HG03378 (cell line): ENCODE measurements at regions not wholly inside any gene's neighbourhood (a gene's known extent, or its start where the extent isn't known, plus 50 kb on each side); places are given as distances from the start of the nearest gene placed in this dataset.
"Not testable (repeated sequence)": the region's sequence is repeated elsewhere in the genome, so short reads cannot be mapped to it uniquely, and the experiment has no call there.

Source experiments
- ATAC-seq: cut with Tn5 transposase; IDR thresholded peaks from one replicate; pipeline ENCODE4 v1.9.1; 2021; ENCODE audit warnings: mild to moderate bottlenecking, moderate library complexity; ENCODE audit not compliant: unreplicated experiment

DNA sequence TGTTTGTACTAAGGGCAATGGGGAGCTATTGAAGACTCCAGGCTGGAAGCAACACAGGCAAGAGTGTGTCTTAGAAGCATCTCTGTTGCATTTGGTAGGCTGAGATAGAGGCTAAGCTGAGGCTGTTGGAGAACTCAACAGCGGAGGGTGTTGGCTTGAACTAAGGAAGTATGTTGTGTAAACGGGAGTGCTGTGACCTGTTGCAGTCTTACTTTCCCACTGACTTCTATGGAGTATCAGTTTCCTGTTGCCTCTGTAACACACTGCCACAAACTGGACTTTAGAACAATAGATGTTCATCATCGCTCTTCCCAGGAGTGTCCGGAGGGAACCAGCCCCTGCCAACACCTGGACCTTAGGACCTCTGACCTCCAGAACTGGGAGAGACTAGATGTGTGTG lies 181.8 kb downstream of the NPIPB11 start:
- ATAC-seq, result not testable (repeated sequence)

DNA sequence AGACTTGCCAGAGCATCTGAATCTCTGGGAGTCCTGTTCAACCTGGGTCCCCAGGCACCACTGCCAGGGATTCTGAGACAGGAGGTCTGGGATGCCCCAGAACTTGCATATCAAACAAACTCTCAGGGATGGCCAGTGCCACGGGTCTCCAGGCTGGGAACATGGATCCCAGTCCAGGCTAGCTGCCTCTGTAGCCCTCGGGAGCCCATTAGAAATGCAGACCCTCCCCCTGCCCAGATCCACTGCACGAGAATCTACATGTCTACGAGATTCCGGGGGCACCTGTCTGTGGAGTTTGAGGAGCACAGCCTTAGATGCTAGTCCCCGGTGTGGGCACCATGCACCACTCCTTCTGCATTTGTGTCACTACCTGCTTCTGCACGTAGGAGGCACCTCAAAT lies 183.9 kb downstream of the NPIPB11 start:
- not testable (repeated sequence) for ATAC-seq

GRCh38 chr16:29222008-29222407 lies 184.5 kb downstream of the NPIPB11 start:
- not testable (repeated sequence) for ATAC-seq

DNA sequence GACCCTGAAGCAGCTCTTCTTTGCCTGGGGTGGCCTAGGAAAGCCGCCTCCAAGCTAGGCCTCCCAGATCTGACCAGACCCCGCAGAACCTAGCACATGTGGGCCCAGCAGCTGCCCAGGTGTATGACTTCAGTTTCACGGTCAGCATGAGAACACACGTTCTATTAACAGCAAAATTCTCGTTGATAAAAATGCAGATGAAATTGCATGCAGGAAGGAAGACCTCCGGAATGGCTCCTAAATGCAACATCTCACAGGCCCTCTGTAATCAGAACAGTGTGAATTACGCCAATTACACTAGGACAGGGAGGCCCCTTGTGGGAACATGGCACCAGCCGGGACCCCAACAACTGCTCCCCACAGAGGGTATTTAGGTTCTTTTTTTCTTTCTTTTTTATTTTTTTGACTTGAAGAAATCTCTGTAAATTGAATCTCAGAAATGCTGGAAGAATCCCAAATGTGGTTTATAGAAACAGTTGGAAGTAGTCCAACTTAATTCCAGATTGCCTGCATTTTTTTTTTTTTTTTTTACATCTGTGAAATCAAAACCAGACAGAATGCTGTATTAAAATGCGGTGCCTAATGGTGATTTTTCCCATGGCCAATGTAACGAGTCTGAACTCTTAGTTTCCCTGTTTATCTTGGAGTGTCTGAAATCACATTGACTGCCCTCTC lies 185.1 kb downstream of the NPIPB11 start:
- ATAC-seq, result not testable (repeated sequence)

GRCh38 chr16:29220647-29221191 lies 185.8 kb downstream of the NPIPB11 start:
- ATAC-seq, result not testable (repeated sequence)

DNA sequence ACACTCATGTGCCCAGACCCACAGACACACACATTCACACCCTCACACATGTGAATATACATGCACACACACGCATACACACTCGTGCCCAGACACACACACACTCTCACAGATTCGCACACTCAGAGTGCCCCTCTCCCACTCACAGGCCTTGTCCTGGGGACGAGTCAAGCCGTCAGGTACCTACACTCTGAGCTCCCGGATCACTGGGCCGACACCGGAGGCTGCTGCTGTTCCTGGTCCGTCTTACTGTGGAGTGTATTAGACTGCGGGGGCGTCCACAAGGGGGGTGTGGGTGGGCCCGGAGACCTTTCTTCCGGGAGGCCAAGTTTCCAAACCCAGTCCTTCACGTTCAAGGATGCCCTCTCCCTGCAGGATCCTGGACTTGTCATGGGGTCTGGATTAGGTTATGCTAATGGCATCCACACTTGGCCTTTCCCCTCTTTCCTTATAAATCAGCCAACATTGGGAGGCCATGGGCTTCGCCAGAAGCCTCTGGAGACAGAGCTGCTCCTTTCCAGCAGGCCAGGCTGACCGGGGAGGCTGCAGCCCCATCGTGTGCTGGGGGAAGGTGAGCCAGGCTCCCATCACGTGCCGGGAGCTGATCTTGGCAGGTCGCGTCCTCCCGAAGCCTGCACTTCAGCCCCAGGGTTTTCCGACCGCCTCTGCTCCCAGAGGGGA lies 186.4 kb downstream of the NPIPB11 start:
- ATAC-seq, result not testable (repeated sequence)

DNA sequence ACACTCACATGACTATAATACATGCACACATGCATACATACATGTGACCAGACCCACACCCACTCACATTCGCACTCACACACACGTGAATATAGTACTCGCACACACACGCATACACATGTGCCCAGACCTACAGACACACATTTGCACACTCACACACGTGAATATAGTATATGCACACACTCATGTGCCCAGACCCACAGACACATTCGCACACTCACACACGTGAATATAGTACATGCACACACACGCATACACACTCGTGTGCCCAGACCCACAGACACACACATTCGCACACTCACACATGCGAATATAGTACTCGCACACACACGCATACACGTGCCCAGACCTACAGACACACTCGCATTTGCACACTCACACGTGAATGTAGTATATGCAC lies 186.9 kb downstream of the NPIPB11 start:
- not testable (repeated sequence) for ATAC-seq

GRCh38 chr16:29218649-29219048 lies 187.9 kb downstream of the NPIPB11 start:
- ATAC-seq, result not testable (repeated sequence)

DNA sequence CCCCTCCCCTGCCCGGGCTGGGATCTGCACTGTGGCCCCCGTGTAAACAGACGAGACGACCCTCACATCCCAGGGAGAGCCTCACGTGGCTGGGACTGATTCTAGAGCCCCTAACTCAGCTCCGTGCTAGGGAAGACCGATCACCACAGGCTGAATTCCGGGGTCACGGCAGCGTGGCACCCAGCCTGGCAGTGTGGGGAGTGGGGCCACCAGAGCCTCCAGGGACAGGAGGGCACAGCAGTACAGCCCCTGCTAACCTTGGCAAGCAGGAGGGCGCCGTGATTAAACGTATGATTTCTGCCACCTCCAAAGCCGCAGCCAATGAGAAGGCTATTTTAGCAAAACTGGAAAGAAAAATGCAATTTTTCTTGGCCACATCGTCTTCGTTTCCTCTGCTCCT lies 188.3 kb downstream of the NPIPB11 start:
- ATAC-seq, result not testable (repeated sequence)

- not testable (repeated sequence) for ATAC-seq
Observed at GRCh38 chr16:29217752-29218126, 188.8 kb downstream of the NPIPB11 start.

GRCh38 chr16:29217104-29217751 lies 189.3 kb downstream of the NPIPB11 start:
- not testable (repeated sequence) for ATAC-seq

- not testable (repeated sequence) for ATAC-seq
Observed at GRCh38 chr16:29213770-29214169, 192.7 kb downstream of the NPIPB11 start.

- not testable (repeated sequence) for ATAC-seq
Observed at GRCh38 chr16:29213251-29213650, 193.3 kb downstream of the NPIPB11 start.

DNA sequence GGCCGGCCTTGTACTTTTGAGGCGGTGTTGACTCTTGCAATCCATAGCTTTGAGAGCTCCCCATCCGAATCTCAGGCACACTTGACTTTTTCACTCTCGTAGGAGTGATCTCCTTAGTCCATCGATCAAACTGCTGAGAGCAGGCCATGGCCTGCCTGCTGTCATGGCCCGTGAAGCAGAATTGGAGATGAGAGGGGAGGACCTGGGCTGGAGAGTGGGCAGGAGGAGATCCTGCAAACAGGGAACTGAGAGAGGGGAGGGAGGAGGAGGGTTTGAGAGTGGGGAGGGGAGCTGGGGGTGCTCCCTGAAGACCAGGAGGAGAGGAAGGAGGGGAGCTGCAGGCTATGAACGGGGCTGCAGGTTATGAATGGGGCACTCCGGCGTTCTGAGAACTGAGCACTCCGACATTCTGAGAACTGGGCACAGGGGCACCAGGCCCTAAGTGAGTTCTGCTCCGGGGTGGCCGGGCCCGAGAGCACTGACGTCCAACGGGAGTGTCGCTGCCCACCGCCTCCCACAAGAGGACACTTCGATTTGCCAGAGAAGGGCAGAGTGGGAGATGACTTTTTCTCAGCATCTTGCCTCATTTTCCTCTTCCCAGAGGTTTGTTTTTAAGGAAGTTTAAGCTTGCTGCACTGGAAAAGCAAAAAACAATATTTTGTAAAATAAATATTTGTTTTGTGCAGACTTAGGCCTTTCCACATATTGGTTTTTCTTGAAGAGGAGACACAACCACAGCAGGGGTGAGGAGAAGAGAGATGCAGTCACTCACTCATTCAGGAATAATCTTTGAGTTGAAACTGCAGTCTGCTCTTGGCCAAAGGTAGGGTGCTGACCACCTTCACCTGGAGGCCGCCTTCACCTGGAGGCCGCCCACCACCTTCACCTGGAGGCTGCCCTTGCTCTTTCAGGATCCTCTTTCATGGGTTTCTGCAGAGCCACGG lies 194.2 kb downstream of the NPIPB11 start:
- not testable (repeated sequence) for ATAC-seq

GRCh38 chr16:29211456-29211855 lies 195.1 kb downstream of the NPIPB11 start:
- ATAC-seq, result not testable (repeated sequence)

DNA sequence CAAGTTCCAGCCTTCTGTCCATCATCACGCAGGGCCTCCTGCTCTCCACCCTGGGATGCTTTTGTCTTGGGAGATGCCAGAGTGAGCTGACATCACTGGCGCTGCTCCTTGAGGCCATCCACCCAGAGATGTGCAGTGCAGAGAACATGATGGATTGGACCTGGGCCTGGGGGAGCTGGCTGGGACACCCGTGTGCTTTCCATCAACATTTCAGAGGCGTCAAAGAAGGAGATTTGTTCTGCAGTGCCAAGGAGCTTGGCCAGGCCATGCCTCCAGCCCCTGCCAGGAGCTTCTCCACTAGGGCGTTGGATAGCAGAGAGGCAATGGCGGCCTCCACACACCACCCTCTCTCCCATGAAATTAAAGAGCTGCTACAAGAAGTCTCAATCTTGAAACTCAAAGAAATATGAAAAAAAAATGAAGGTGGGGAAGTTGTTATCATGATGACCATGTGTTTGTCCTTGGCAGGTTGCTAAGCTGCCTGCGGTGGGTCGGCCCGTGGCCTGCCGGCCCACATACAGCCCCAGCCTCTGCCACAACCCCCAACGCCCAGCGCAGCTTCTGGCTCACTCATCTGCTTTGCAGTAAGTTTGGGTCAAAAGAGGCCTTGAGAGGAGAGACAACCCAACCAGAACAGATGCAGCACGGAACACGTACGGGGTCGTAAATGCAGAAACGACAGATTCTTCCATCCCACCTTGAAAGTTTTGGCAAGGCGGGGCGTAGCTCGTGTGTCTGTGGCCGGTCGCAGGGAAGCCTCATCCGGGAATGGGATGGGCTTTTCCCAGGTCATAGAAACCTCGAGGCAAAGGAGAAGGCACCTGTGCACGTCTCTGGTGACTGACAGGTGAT lies 196.0 kb downstream of the NPIPB11 start:
- ATAC-seq, result not testable (repeated sequence)

DNA sequence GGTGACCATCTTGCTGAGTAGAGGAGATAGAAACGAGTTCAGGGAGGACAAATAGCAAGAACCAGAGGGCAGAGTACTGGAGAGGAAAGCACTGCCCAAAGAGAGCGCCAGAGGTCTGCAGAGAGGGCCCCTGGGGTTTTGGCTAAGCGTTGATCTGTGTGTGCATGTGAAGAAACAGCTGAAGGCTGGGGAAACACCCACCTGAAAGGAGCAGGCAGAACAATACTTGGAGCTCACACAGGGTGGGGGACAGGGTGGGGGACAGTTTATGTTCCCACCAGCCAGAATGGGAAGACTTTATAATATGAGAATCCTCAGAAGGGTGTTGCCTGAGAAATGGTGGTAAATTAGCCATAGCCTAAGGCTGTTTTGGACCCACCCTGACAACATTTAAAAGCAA lies 200.4 kb downstream of the NPIPB11 start:
- ATAC-seq, result not testable (repeated sequence)

GRCh38 chr16:29205151-29205550 lies 201.4 kb downstream of the NPIPB11 start:
- ATAC-seq, result not testable (repeated sequence)

DNA sequence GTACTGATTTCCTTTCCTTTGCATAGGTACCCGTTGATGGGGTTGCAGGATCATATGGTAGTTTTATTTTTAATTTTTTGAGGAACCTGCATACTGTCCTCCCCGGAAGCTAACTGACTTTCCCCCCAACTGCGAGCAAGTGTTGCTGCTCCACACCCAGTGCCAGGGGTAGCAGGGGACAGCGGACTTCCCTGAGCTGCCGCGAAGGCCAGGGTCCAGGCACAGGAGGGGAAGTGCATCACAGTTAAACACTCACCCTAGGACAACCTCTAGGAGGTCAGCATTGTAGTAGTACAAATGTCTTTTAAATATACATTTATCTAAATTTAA lies 201.7 kb downstream of the NPIPB11 start:
- ATAC-seq, result no peak
